HCT116 (cell line): ENCODE measurements at regions not wholly inside any gene's neighbourhood (a gene's known extent, or its start where the extent isn't known, plus 50 kb on each side); places are given as distances from the start of the nearest gene placed in this dataset.

Experiments used
- ATAC-seq: fragments of 200-7000 bp; cut with Tn5 transposase; 2 replicates; pipeline ENCODE4 v1.9.1; 2020; ENCODE audit warnings: mild to moderate bottlenecking, moderate library complexity
- BruUV-seq: library from RNA; stranded (reverse); fragments of 400-500 nt; replicated peaks from 2 replicates; lab custom pipeline; 2021; lab: Mats Ljungman, UMichigan
- CTCF ChIA-PET: fragments of 300-600 bp; sonication (Branson Sonifier 250); formaldehyde crosslinking; loops from one replicate; lab custom pipeline; 2021; ENCODE audit warnings: antibody characterized with exemption; lab: Charles Lee
- POLR2A ChIA-PET: fragments of 300-600, 350-600 bp; sonication (Branson Sonifier 250); formaldehyde crosslinking; loops from one replicate; lab custom pipeline; 2021; ENCODE audit warnings: antibody characterized with exemption; lab: Charles Lee
- RAD21 ChIA-PET, 2 experiments: fragments of 300-600 bp; sonication (Branson Sonifier 250); formaldehyde crosslinking; loops; one replicate each; lab custom pipeline; 2023; ENCODE audit warnings: low total read pairs in 2 of 2; ENCODE audit not compliant: uncharacterized antibody in 2 of 2, unreplicated experiment in 2 of 2, low non-redundant PET in 1 of 2; lab: Charles Lee
- DNase-seq: peaks from one replicate; pipeline ENCODE4 v3.0.0-alpha.2; 2010; ENCODE audit warnings: low read depth, low spot score
- H2AFZ ChIP-seq: fragments of 200-600 bp; shearing (Covaris generic), sonication (generic); 2 replicates; pipeline ENCODE4 v1.6.1; 2017; ENCODE audit warnings: low read depth, mixed run types, mixed read lengths, antibody characterized with exemption, low read length; ENCODE audit not compliant: poor library complexity, severe bottlenecking
- H3K27ac ChIP-seq: 2 replicates; pipeline ENCODE4 v1.5.1; 2012; ENCODE audit warnings: low read depth, low read length
- H3K27me3 ChIP-seq: fragments of 200-600 bp; sonication (generic); 2 replicates; pipeline ENCODE4 v1.6.1; 2016; ENCODE audit warnings: mixed run types, low read length, mixed read lengths; ENCODE audit not compliant: insufficient read depth
- H3K36me3 ChIP-seq, 2 experiments: fragments of 200-500 bp in 1 of 2; fragments of 200-600 bp in 1 of 2; sonication (Bioruptor generic) in 1 of 2; sonication (generic) in 1 of 2; 2 replicates each; pipeline versions ENCODE4 v1.5.1 to v1.6.1; 2014 to 2016; ENCODE audit warnings: low read length in 2 of 2, inconsistent platforms in 1 of 2, mixed read lengths in 1 of 2, mixed run types in 1 of 2; ENCODE audit not compliant: insufficient read depth in 2 of 2, control insufficient read depth in 1 of 2
- H3K4me1 ChIP-seq, 2 experiments: fragments of 200-600 bp in 1 of 2; sonication (generic) in 1 of 2; 2 replicates each; pipeline versions ENCODE4 v1.5.1 to v1.6.1; 2012 to 2017; ENCODE audit warnings: low read length in 2 of 2, inconsistent platforms in 1 of 2, mild to moderate bottlenecking in 1 of 2, mixed read lengths in 1 of 2, mixed run types in 1 of 2, moderate library complexity in 1 of 2; ENCODE audit not compliant: insufficient read depth in 2 of 2, control insufficient read depth in 1 of 2
- H3K4me2 ChIP-seq: fragments of 200-600 bp; sonication (generic); 2 replicates; pipeline ENCODE4 v1.6.1; 2017; ENCODE audit warnings: mixed run types, low read length, mixed read lengths
- H3K4me3 ChIP-seq, 2 experiments: fragments of 200-600 bp in 1 of 2; sonication (generic) in 1 of 2; replicated peaks in 1 of 2; 2 replicates each; pipeline ENCODE4 v1.5.1; 2011 to 2016; ENCODE audit warnings: low read length in 2 of 2, control low read depth in 1 of 2, low read depth in 1 of 2, mild to moderate bottlenecking in 1 of 2, mixed read lengths in 1 of 2, mixed run types in 1 of 2
- H3K79me2 ChIP-seq: fragments of 200-600 bp; sonication (generic); 2 replicates; pipeline ENCODE4 v1.6.1; 2017; ENCODE audit warnings: mild to moderate bottlenecking, mixed run types, low read length, moderate library complexity, mixed read lengths; ENCODE audit not compliant: insufficient read depth
- H3K9ac ChIP-seq: fragments of 200-600 bp; sonication (generic); 2 replicates; pipeline ENCODE4 v1.6.1; 2016; ENCODE audit warnings: low read length, mixed read lengths
- H3K9me2 ChIP-seq: fragments of 200-600 bp; sonication (generic), shearing (Covaris generic); 2 replicates; pipeline ENCODE4 v1.6.1; 2017; ENCODE audit warnings: mixed run types, mild to moderate bottlenecking, moderate library complexity; ENCODE audit not compliant: insufficient read depth
- H3K9me3 ChIP-seq, 2 experiments: fragments of 200-500 bp in 1 of 2; fragments of 200-600 bp in 1 of 2; sonication (Bioruptor generic) in 1 of 2; sonication (generic) in 1 of 2; 2 replicates each; pipeline ENCODE4 v1.6.1; 2014 to 2017; ENCODE audit warnings: low read length in 2 of 2, mixed read lengths in 2 of 2, inconsistent platforms in 1 of 2, low read depth in 1 of 2, mild to moderate bottlenecking in 1 of 2, mixed run types in 1 of 2, moderate library complexity in 1 of 2; ENCODE audit not compliant: control insufficient read depth in 1 of 2, insufficient read depth in 1 of 2
- H4K20me1 ChIP-seq: fragments of 200-600 bp; sonication (generic), shearing (Covaris generic); 2 replicates; pipeline ENCODE4 v1.6.1; 2017; ENCODE audit warnings: mixed run types, mild to moderate bottlenecking, moderate library complexity; ENCODE audit not compliant: insufficient read depth
- CBX3 ChIP-seq: IDR thresholded peaks from 2 replicates; pipeline ENCODE4 v1.6.1; 2012; ENCODE audit warnings: low read depth
- CEBPB ChIP-seq: IDR thresholded peaks from 2 replicates; pipeline ENCODE4 v1.6.1; 2012; ENCODE audit warnings: low read depth
- CTCF ChIP-seq, 3 experiments: fragments of 200-600 bp in 1 of 3; sonication (generic) in 1 of 3; IDR thresholded peaks in 2 of 3; conservative IDR thresholded peaks in 1 of 3; 2 replicates each; pipeline ENCODE4 v1.5.1; 2012 to 2017; ENCODE audit warnings: low read depth in 2 of 3, low read length in 2 of 3, antibody characterized with exemption in 1 of 3, borderline replicate concordance in 1 of 3, control low read depth in 1 of 3, mild to moderate bottlenecking in 1 of 3, mixed read lengths in 1 of 3, mixed run types in 1 of 3, moderate library complexity in 1 of 3; ENCODE audit not compliant: insufficient read depth in 1 of 3
- ELF1 ChIP-seq: IDR thresholded peaks from 2 replicates; pipeline ENCODE4 v1.6.1; 2012; ENCODE audit warnings: low read depth, borderline replicate concordance
- POLR2AphosphoS5 ChIP-seq: IDR thresholded peaks from 2 replicates; pipeline ENCODE4 v1.6.1; 2011; ENCODE audit warnings: mild to moderate bottlenecking, low read depth, low read length, moderate library complexity
- RAD21 ChIP-seq: IDR thresholded peaks from 2 replicates; pipeline ENCODE4 v1.6.1; 2012; ENCODE audit warnings: low read depth, mild to moderate bottlenecking
- SIN3A ChIP-seq: IDR thresholded peaks from 2 replicates; pipeline ENCODE4 v1.6.1; 2012; ENCODE audit warnings: low read depth
- TCF7L2 ChIP-seq: IDR thresholded peaks from 2 replicates; pipeline ENCODE4 v1.7.0; 2011; ENCODE audit warnings: borderline replicate concordance, inconsistent platforms; ENCODE audit not compliant: insufficient read depth, insufficient read length; ENCODE audit errors: extremely low read depth
- YY1 ChIP-seq: IDR thresholded peaks from 2 replicates; pipeline ENCODE4 v1.6.1; 2011; ENCODE audit warnings: low read length, low read depth, moderate library complexity, mild to moderate bottlenecking; ENCODE audit not compliant: insufficient replicate concordance; ENCODE audit errors: extremely low read depth
- intact Hi-C: fragments of 100-400 bp; cut with micrococcal nuclease; formaldehyde crosslinking; loops from 2 replicates; pipeline ENCODE4 v1.10.0; 2022

GRCh38 chr16:17548825-17549224 lies 78.1 kb upstream of the XYLT1 start (continued):
- TF ChIP-seq POLR2AphosphoS5: no peak

GRCh38 chr16:17544785-17545184 lies 74.0 kb upstream of the XYLT1 start:
- no peak overlapping the region for H3K4me3 ChIP-seq
- ATAC-seq: no peak
- peaks cover 12% of the 10 kb centered on the region for H3K27me3 ChIP-seq
- TF ChIP-seq CBX3 (no peak), RAD21 (peak; percentile 21; the same call in 1 of the 2 replicates), CTCF (IDR thresholded peaks at IDR 0.05 in 2 of 3, conservative IDR thresholded peaks at IDR 0.05 in 1 of 3; ENCODE audit: borderline replicate concordance in 1 of 3, insufficient read depth in 1 of 3, low read depth in 2 of 3, low read length in 2 of 3) (peak in 2 of 3 experiments; percentile 51 to 52; a peak in 3 of 6 replicates)
- H3K9me3 ChIP-seq: no peaks in the 10 kb centered on the region
- no peaks in the 10 kb centered on the region for H4K20me1 ChIP-seq
- no peaks in the 10 kb centered on the region for H3K36me3 ChIP-seq
- CTCF ChIA-PET: interaction anchor here (0.6 to 1.6 kb wide), 6 partner anchors 9 to 1760 kb away, joined by 3 to 6 read pairs (median 4); no protein-coding TSS in a partner anchor
- RAD21 ChIA-PET: no interaction called here
- no peak overlapping the region for H3K9ac ChIP-seq
- no TSS peak for BruUV-seq
- H2AFZ ChIP-seq: no peak overlapping the region
- POLR2A ChIA-PET: no interaction called here
- H3K79me2 ChIP-seq: no peaks in the 10 kb centered on the region
- H3K4me2 ChIP-seq: no peak overlapping the region
- DNase-seq: peak; percentile 8
- H3K4me1 ChIP-seq: no peaks in the 10 kb centered on the region
- H3K9me2 ChIP-seq: no peaks in the 10 kb centered on the region
- intact Hi-C loops: no loop called here
- H3K27ac ChIP-seq: no peak overlapping the region

GRCh38 chr16:17544304-17544703 lies 73.5 kb upstream of the XYLT1 start:
- Histone ChIP-seq H3K4me2 (no peak overlapping the region), H4K20me1 (no peaks in the 10 kb centered on the region), H2AFZ (no peak overlapping the region), H3K27ac (no peak overlapping the region), H3K9me2 (no peaks in the 10 kb centered on the region), H3K9me3 (no peaks in the 10 kb centered on the region), H3K9ac (no peak overlapping the region), H3K4me3 (no peak overlapping the region), H3K36me3 (no peaks in the 10 kb centered on the region), H3K27me3 (peaks cover 10% of the 10 kb centered on the region), H3K4me1 (no peaks in the 10 kb centered on the region), H3K79me2 (no peaks in the 10 kb centered on the region)
- TF ChIP-seq YY1 (no peak), ELF1 (no peak), CEBPB (no peak), SIN3A (no peak), POLR2AphosphoS5 (no peak), CTCF (IDR thresholded peaks at IDR 0.05 in 2 of 3, conservative IDR thresholded peaks at IDR 0.05 in 1 of 3; ENCODE audit: borderline replicate concordance in 1 of 3, insufficient read depth in 1 of 3, low read depth in 2 of 3, low read length in 2 of 3) (no peak), TCF7L2 (no peak)
- ChIA-PET RAD21 (no interaction called here), POLR2A (no interaction called here), CTCF (interaction anchor here (0.9 to 1.6 kb wide), 3 partner anchors 10 to 35 kb away, joined by 4 to 6 read pairs (median 4); no protein-coding TSS in a partner anchor)
- no TSS peak for BruUV-seq
- no peak for DNase-seq
- intact Hi-C loops: no loop called here
- ATAC-seq: no peak
